AG09309 (cell line): ENCODE measurements at regions not wholly inside any gene's neighbourhood (a gene's known extent, or its start where the extent isn't known, plus 50 kb on each side); places are given as distances from the start of the nearest gene placed in this dataset.

ENCODE experiments used
- DNase-seq: peaks from one replicate; pipeline ENCODE4 v3.0.0-alpha.2; 2010; ENCODE audit warnings: low read depth
- H3K4me3 ChIP-seq: 2 replicates; pipeline ENCODE4 v1.5.1; 2011; ENCODE audit warnings: mild to moderate bottlenecking, low read depth, low read length, moderate library complexity; ENCODE audit not compliant: control insufficient read depth
- TF ChIP-seq, protein P1 (sequence below): IDR thresholded peaks from 2 replicates; pipeline ENCODE4 v1.5.1; 2011; ENCODE audit warnings: mild to moderate bottlenecking, low read depth, low read length, inconsistent platforms; ENCODE audit not compliant: insufficient read depth, control insufficient read depth; ENCODE audit errors: missing control alignments

DNA sequence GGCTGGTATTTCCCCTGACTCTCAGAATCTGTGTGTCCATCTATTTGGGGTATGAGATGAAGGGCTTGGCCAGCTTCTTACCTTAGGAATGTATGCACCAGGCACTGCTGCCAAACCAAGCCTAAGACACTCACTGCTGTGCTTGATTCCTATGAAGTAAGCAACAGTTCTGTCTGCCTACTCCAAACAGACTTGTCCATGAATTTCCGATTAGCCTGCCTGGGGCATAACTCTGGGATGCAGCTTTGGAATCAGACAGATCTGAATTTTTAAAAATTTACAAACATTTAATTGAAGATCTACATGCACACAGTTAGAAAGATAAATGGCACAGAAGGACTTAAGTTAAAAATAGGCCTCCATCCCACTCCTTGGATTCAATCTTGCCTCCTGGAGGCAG is 59.5 kb upstream of the JDP2 start:
- TF ChIP-seq, protein P1, sequence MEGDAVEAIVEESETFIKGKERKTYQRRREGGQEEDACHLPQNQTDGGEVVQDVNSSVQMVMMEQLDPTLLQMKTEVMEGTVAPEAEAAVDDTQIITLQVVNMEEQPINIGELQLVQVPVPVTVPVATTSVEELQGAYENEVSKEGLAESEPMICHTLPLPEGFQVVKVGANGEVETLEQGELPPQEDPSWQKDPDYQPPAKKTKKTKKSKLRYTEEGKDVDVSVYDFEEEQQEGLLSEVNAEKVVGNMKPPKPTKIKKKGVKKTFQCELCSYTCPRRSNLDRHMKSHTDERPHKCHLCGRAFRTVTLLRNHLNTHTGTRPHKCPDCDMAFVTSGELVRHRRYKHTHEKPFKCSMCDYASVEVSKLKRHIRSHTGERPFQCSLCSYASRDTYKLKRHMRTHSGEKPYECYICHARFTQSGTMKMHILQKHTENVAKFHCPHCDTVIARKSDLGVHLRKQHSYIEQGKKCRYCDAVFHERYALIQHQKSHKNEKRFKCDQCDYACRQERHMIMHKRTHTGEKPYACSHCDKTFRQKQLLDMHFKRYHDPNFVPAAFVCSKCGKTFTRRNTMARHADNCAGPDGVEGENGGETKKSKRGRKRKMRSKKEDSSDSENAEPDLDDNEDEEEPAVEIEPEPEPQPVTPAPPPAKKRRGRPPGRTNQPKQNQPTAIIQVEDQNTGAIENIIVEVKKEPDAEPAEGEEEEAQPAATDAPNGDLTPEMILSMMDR, result no peak
- H3K4me3 ChIP-seq, result no peak overlapping the region
- DNase-seq, result no peak

DNA sequence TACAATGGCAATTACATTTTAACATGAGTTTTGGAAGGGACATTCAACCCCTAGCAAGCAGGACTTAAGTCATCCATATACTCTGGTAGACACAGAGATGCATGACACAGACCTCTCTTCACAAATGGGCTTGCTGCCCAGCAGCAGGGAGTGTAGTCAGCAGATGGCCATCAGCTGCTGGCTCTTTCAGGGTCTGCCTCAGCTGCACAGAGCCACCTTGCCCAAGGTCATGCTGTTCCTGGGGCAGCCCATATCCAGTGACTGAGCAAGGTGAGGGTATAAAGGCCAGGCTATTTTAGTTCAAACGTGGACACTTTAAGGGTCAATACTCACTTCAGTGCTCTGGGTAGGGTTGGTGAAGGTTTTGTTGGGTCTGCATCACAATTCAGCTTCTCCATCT is 58.3 kb upstream of the JDP2 start:
- no peak overlapping the region for H3K4me3 ChIP-seq
- no peak for DNase-seq
- TF ChIP-seq, protein P1, result no peak

DNA sequence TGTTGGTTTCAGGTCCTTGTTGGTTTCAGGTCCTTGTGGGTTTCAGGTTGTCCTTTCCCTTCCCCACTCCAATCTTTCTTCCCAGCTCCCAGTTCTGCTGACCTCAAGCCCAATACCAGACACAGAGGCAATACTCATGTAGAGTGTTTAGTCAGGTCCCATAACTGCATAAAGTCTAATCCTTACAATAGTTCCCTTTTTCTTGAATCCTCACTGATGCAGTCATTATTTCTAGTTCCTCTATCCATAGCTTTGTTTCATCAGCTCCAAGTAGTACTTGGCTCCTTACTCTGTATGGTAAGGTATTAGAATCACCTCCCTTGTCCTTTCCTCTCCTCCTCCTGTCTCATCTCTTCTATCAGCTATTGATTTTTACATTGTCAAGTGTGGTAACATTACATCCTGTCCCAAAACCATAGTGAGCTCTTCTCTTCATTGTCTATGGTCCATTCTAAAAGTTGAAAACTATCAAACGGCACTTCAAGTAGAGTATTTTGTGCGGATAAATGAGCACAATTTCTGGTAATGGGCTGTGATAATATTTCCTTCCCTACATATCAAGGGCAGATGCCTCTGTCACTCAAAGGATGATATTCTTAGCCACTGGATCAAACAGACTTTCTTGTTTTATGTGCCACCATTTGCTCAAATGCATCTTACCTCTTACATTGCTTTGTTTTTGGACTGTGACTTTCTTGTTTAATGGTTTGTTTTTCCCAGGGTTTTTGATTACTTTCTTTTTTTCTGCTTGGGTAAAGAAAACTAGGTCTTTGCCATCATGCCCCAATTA is 57.2 kb upstream of the JDP2 start:
- H3K4me3 ChIP-seq, result no peak overlapping the region
- TF ChIP-seq, protein P1, result no peak
- DNase-seq, result no peak

DNA sequence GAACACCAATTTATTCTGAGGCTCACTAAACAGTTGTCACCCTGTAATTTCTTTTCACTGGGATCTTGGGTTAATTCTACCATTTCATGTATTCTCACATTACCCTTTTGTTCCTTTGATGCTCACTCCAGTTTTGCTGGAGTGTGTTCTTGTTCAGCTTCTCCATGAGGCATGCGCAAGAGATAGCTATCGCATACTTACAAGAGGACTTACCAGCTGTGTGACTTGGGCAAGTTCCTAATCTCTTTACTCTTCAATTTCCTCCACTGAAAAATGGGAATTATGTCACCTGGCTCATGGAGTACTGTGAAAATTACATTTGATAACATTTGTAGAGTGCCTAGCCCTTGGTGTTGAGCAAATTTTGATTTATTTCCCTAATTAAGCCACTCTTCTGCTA is 56.5 kb upstream of the JDP2 start:
- no peak for DNase-seq
- TF ChIP-seq, protein P1, result no peak
- H3K4me3 ChIP-seq, result no peak overlapping the region

DNA sequence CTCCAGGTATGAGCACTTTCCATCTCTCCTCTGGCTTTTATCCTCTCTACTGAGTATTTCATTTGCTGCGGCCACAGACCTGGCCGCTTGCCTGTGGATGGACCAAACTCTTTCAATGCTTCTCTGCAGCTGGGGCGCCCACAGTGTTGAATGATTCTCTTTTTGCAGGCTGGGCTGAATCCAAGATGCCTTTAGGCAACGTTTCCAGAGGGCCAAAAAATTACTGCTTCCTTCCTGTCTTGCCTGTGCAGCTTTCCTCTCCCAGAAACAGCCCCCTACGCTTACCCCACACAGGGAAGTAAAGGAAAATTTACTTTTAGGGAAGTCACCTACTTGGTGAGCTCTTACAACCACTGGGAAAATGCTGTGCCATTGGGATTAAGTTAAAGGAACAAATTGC is 55.6 kb upstream of the JDP2 start:
- H3K4me3 ChIP-seq, result no peak overlapping the region
- no peak for DNase-seq
- TF ChIP-seq, protein P1, result no peak

DNA sequence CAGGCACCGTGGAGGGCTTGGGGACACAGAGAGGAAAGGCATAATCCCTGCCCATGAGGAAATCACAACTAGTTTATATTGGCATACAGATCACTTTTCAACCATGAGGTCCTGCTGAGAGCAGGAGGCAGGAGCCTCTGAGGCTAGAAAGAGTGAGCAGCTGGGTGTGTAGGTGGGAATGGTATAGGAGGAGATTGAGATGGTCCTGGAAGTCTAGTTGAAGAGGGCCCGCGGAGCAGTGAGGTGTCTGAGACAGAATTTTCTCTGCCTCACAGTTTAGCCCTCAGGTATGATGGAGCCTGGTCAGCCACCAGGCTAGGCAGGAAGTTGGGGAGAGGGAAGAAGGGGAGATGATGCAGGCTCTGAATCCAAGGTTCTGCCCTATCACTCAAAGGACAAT is 54.7 kb upstream of the JDP2 start:
- TF ChIP-seq, protein P1, result no peak
- no peak overlapping the region for H3K4me3 ChIP-seq

More for the DNA sequence above, 54.7 kb upstream of the JDP2 start:
- DNase-seq, result no peak
